ENCODE measurements at regions not wholly inside any gene's neighbourhood (a gene's known extent, or its start where the extent isn't known, plus 50 kb on each side); places are given as distances from the start of the nearest gene placed in this dataset.

DNA sequence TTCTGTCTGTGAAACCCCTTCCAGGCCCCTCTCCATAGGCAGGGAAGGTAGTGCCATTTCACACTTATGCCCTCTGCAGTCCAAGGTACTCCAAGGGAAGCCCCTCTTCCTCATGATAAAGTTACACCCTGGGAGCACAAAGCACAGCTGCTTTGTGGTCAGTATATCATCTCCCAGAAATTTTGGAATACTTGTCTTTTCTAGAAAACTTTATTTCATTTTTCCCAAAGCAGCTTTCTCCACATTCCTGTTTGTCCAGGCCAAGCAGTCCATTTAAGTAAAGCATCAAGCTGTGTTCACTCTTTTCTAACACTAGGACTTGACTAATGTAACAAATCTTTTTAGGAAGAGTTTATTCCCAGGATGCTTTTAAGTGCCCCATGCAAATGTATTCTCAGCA, 371.8 kb upstream of the RGMB start:
- TF ChIP-seq EZH2phosphoT487 (IDR thresholded peaks at IDR 0.05; ENCODE audit: insufficient read depth, low read depth) (no peak), EZH2 (IDR thresholded peaks at IDR 0.05; ENCODE audit: insufficient read depth, poor library complexity, severe bottlenecking) (no peak)

All from GM23248 (cell line).